ENCODE measurements at regions not wholly inside any gene's neighbourhood (a gene's known extent, or its start where the extent isn't known, plus 50 kb on each side); places are given as distances from the start of the nearest gene placed in this dataset.

DNA sequence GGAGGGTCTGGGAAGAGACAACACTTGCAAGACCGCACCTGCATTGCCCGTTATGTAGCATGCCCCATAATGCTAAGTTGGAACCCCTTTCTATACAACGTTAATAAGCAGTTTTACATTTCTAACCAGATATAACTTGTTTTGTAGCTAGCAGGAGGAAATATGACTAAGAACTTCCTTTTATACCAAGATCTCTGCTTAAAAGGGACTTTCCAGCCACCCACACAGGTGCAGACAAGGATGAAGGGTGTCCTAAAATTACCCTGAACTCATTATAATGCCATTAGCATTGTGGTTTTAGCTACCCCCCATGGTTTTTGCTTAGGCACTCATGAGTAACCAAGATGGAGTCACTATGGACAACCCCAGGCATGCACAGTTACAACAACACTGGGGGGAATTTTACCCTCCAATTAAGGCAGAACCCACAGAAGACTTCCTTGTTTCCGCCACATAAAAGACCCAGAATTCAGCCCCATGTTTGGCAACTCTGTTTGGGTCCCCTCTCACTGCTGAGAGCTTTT lies 362.8 kb downstream of the CBLN2 start:
- TF ChIP-seq, protein P1, sequence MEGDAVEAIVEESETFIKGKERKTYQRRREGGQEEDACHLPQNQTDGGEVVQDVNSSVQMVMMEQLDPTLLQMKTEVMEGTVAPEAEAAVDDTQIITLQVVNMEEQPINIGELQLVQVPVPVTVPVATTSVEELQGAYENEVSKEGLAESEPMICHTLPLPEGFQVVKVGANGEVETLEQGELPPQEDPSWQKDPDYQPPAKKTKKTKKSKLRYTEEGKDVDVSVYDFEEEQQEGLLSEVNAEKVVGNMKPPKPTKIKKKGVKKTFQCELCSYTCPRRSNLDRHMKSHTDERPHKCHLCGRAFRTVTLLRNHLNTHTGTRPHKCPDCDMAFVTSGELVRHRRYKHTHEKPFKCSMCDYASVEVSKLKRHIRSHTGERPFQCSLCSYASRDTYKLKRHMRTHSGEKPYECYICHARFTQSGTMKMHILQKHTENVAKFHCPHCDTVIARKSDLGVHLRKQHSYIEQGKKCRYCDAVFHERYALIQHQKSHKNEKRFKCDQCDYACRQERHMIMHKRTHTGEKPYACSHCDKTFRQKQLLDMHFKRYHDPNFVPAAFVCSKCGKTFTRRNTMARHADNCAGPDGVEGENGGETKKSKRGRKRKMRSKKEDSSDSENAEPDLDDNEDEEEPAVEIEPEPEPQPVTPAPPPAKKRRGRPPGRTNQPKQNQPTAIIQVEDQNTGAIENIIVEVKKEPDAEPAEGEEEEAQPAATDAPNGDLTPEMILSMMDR (IDR thresholded peaks at IDR 0.05 in 4 of 5, conservative IDR thresholded peaks at IDR 0.05 in 1 of 5), result no peak
- no peak for TF ChIP-seq POLR2A (IDR thresholded peaks at IDR 0.05)
